ENCODE measurements at regions not wholly inside any gene's neighbourhood (a gene's known extent, or its start where the extent isn't known, plus 50 kb on each side); places are given as distances from the start of the nearest gene placed in this dataset.

DNA sequence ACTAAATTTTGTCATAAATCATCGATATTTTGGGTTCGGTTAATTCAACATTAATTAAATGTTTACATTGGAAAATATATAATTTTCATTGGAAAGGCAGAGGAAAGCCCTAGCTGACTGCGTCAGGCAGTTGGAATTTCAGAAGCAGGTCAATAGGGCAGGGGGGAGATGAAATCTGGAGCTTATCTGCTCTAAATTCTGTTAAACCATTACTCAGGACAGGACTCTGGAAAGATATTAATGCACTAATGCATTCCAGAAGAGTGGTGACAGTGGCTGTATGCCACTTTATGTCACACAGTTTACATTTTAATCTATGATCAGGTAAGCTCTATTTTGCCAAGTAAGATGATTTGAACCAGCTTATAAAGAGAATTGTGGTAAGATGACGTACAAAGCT lies 153.0 kb upstream of the B3GALT2 start:
- DNase-seq, result no peak
- H3K36me3 ChIP-seq, result no peaks in the 10 kb centered on the region
- no peaks in the 10 kb centered on the region for H3K9me3 ChIP-seq
- TF ChIP-seq, protein P1, sequence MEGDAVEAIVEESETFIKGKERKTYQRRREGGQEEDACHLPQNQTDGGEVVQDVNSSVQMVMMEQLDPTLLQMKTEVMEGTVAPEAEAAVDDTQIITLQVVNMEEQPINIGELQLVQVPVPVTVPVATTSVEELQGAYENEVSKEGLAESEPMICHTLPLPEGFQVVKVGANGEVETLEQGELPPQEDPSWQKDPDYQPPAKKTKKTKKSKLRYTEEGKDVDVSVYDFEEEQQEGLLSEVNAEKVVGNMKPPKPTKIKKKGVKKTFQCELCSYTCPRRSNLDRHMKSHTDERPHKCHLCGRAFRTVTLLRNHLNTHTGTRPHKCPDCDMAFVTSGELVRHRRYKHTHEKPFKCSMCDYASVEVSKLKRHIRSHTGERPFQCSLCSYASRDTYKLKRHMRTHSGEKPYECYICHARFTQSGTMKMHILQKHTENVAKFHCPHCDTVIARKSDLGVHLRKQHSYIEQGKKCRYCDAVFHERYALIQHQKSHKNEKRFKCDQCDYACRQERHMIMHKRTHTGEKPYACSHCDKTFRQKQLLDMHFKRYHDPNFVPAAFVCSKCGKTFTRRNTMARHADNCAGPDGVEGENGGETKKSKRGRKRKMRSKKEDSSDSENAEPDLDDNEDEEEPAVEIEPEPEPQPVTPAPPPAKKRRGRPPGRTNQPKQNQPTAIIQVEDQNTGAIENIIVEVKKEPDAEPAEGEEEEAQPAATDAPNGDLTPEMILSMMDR (IDR thresholded peaks at IDR 0.05), result no peak
- H3K27ac ChIP-seq, result no peak overlapping the region
- H3K4me3 ChIP-seq, result no peak overlapping the region
- intact Hi-C loops (cut with DNase I), result no loop called here
- no peaks in the 10 kb centered on the region for H3K27me3 ChIP-seq
- ATAC-seq, result no peak
- H3K4me1 ChIP-seq, result no peaks in the 10 kb centered on the region

DNA sequence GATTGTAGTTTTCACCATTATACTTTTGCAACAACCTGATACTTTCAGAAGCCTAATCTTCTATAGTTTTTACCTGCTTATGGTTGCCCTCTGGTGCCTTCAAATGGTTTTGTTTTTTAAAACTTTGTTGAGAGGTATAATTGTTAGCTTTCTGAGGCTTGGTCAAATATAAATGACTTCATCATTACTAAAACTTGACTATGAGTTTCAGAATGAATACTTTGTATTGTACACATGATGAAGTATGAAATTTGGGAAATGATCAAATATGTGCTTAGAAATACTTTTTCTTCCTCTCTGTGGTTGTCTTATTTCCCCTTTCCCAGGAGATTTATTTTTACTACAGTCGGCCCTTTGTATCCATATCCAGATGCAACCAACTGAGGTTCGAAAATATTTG lies 151.8 kb upstream of the B3GALT2 start:
- Histone ChIP-seq H3K4me3 (no peak overlapping the region), H3K36me3 (no peaks in the 10 kb centered on the region), H3K9me3 (peaks cover 0 to 10% of the 10 kb centered on the region in 2 donors), H3K27ac (no peak overlapping the region), H3K27me3 (no peaks in the 10 kb centered on the region), H3K4me1 (no peaks in the 10 kb centered on the region)
- DNase-seq, result peak in 1 of 4 donors; percentile 15
- no peak for ATAC-seq
- intact Hi-C loops (cut with DNase I), result no loop called here
- TF ChIP-seq, protein P1 (IDR thresholded peaks at IDR 0.05), result no peak

DNA sequence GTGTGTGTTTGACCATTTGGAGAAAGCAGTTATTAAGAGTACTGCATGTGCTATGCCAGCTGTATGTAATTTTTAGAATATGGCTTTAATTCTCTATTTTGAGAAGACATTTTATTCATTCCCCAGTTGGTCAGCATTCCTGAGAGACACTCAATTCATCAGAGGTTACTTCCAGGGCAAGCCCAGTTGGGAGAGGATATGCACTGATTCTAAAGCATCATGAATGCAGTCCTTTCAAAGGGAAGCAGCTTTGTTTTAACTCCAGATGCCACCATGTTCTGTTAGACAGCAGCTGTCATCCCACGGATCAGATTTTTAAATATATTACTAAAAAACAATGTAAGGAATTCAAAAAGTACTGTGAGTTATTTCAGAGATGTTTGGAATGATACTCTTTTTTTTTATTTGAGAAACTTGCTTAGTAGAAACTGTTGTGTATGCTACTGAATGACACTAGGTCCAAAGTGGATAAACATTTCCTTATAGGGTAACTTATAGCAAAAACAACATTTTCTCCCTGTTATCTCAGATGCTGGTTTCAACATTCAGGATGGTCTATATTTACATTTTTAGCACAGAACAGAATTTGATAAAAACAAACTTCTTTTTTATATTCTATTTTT lies 149.5 kb upstream of the B3GALT2 start:
- no peaks in the 10 kb centered on the region for H3K36me3 ChIP-seq
- no peak overlapping the region for H3K4me3 ChIP-seq
- no peak for DNase-seq
- H3K4me1 ChIP-seq, result no peaks in the 10 kb centered on the region
- H3K27me3 ChIP-seq, result no peaks in the 10 kb centered on the region
- intact Hi-C loops (cut with DNase I), result no loop called here
- TF ChIP-seq, protein P1 (IDR thresholded peaks at IDR 0.05), result no peak
- peaks cover 0 to 32% of the 10 kb centered on the region in 2 donors for H3K9me3 ChIP-seq
- no peak for ATAC-seq
- H3K27ac ChIP-seq, result no peak overlapping the region

DNA sequence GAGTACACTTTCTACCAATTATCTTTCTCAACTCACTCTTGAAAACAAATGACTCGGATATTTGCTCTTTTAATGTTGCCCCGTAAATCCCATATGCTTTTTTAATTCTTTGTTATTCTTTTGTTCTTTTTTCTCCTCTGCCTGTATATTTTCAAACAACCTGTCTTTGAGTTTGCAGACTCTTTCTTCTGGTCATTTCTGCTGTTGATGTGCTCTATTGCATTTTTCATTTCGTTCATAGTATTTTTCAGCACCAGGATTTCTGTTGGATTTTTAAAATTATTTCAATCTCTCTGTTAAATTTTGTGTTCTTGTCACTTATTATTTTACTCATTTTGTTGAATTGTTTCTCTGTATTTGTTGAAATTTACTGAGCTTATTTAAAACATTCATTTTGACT lies 146.8 kb upstream of the B3GALT2 start:
- intact Hi-C loops (cut with DNase I), result no loop called here
- no peak for ATAC-seq
- H3K4me1 ChIP-seq, result no peaks in the 10 kb centered on the region

DNA sequence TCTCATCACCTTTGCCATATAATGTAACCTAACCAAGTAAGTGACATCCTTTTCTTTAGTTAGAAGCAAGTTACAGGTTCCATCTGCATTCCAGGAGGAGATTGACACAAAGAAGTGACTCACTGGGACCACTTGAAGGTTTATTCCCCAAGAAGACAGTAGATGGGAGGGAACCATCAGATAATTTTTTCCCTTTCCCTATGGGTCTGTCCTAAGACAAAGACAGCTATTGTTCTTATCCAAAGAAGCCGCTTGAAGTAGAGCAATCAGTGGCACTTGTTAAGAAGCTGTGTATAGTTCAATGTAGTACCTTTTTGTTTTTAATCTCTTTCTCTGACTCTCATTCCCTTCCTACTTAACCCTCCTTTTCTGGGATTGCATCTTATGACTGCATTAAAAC lies 139.9 kb upstream of the B3GALT2 start:
- intact Hi-C loops (cut with DNase I), result no loop called here
- no peaks in the 10 kb centered on the region for H3K27me3 ChIP-seq

More for the DNA sequence above, 146.8 kb upstream of the B3GALT2 start:
- no peak overlapping the region for H3K27ac ChIP-seq
- no peak overlapping the region for H3K4me3 ChIP-seq
- no peak for DNase-seq
- no peaks in the 10 kb centered on the region for H3K27me3 ChIP-seq
- TF ChIP-seq, protein P1 (IDR thresholded peaks at IDR 0.05), result no peak
- no peaks in the 10 kb centered on the region for H3K36me3 ChIP-seq
- peaks cover 0 to 45% of the 10 kb centered on the region in 2 donors for H3K9me3 ChIP-seq

More for the DNA sequence above, 139.9 kb upstream of the B3GALT2 start:
- Histone ChIP-seq H3K9me3 (peaks cover 0 to 36% of the 10 kb centered on the region in 2 donors), H3K27ac (no peak overlapping the region), H3K4me1 (no peaks in the 10 kb centered on the region), H3K36me3 (no peaks in the 10 kb centered on the region), H3K4me3 (no peak overlapping the region)
- DNase-seq, result no peak
- ATAC-seq, result no peak
- TF ChIP-seq, protein P1 (IDR thresholded peaks at IDR 0.05), result no peak

All from left lung (tissue), 4 donors.